ENCODE measurements at regions not wholly inside any gene's neighbourhood (a gene's known extent, or its start where the extent isn't known, plus 50 kb on each side); places are given as distances from the start of the nearest gene placed in this dataset.
"Not testable (repeated sequence)": the region's sequence is repeated elsewhere in the genome, so short reads cannot be mapped to it uniquely, and the experiment has no call there.

DNA sequence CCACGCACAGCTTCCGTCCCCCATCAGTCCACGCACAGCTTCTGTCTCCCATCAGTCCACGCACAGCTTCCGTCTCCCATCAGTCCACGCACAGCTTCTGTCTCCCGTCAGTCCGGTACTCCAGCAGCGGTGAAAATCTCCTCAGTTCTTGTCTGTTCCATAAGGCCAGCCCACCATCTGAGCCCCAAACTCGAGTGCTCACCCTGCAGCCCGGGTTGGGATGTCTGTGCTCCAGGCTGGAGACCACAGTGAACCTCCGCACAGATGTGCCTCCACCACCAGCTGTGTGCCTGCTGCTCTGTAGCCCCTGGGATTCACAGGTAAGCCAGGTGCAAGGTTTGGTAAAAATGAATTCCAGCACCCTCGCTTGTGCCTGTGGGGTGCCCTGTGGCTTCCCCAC is 258.6 kb downstream of the NPHP4 start:
- DNase-seq (ENCODE audit: low read depth) = no peak

DNA sequence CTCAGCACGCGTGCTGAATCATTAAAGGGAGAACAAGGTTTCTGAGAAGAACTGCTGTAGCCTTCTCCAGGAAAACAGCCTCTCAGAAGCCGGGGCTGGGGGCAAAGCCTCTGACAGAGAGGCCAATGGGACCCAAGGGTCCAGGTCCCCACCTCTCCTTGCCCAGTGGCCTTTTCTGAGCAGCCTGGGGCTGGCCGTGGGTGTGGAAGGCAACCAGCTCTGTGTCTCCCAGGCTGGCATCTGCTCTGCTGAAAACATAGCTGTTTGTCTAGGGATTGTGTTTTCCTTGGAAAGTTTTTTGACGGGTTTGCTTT is 261.2 kb downstream of the NPHP4 start:
- no peak for DNase-seq (ENCODE audit: low read depth)

DNA sequence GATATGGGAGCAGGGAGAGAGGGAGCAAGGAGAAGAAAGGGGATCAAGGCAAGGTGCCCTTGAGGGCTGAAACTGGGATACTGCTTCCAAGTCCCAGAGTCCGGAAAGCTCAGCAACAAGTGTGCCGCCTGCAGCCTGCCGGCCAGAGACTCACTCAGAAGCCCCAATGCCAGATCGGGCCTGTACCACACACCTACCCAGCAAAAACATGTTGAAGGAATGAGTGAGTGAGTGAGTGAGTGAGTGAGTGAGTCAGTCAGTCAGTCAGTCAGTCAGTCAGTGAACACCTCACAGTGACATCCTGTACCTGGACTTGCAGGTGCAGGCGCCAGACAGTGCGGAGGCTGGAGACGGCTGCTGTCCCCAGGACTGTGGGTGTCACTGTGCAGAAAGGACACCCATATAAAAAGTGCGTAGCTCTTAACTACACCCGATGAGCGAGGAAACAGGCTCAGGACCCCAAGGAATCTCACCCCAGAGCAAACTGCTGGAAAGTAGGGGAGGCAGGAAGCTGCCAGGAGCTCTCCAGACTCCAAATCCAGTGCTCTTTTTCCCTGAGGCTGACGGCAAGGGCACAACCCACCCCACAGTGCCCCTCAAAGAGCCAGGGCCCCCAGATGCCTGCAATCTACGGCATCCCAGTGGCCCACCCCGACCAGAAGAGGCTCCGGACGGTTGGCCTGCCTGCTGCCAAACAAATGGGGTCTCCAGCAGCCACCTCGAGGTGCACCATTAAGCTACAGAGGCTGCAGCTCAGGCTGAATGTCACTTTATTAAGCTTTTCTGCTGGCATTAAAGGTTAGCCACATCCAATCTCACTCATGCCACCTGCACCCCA is 261.7 kb downstream of the NPHP4 start:
- no peak for DNase-seq (ENCODE audit: low read depth)

DNA sequence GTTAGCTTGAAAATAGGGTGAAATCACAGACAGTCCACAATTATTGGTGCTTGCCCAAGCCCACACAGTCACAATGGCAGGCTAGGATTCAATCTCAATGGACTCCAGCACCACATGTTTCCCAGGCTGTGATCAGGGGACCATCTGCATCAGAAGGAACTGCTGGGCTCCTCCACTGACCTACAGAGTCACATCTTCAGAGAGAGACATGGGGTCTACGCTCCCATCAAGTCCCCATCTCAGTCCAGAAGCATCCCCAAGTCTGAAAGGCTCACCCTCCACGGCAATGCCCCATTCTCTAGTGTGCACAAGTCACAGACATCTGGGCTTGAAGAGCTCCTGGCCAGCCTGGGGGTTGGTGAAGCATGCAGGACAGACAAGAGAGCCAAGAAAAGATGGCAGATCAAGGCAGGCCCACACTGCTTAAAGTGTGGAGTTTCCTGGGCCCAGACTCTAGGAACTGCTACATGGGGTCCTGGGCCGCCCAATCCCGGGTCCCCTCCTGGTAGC is 262.5 kb downstream of the NPHP4 start:
- DNase-seq (ENCODE audit: low read depth) = no peak

DNA sequence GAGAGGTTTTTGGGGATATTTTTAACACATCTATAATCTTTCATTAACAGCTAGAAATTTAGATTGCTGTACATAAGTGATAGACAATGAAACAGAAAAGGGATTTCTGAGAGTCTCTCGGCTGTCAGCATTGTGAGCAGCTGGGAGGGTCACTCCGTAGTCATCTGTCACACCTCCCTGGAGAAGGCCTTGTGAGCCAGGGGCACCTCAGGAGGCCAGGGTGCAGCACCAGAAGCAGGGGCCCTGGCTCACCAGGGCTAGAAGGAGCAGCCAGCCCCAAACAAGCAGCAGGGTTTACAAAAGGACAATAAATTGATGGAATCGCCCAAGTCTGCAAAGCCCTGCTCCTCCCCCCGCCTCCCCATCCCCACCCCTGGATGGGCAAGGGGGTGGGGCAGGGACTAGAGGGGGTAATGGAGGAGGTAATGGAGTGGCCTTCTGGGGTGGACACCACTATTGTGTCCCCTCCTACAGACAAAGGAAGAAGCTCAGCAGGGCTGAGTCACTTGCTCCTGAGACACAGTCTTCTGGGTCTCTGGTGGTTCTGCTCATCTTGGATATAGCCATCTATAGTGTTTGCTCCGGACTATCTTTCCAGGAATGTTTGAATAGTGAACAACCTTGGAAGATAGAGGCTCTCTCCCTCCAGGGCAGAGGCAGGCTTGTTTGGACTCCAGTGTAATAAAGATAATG is 263.4 kb downstream of the NPHP4 start:
- no peak for DNase-seq (ENCODE audit: low read depth)

DNA sequence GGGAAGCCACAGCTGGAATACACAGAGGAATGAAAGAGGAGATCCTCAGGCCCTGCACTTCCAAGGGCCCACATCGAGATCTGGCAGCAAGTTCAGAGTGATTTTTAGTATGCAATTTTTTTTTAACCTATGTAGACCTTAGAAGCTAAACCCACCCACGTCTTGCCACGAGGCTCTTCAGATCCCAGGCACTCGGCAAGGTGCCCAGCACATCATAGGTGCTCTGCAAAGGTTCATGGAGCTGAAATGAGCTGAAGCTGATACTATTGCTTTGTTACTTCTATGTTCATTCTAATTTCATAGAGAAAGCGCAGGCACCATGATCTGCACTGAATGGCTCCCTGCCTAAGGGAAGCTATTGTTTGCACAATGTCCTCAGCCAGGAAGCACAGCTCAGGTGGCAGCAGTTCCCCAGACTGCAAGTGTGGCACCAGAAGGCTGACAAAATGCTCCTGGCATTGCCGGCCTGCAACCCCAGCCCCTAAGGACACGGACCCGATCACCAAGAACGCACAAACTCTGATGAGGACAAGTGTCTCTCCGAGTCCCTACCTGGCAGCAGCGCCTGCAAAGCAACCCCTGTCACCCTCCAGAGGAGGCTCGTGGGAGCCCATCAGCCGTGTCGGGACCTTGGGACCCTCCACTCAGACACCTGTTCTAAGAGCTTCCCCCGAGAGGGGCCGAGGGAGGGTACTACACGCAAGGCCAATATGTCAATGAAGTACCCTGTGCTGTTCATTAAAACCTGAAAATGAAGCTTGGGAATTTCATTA is 264.2 kb downstream of the NPHP4 start:
- no peak for DNase-seq (ENCODE audit: low read depth)

DNA sequence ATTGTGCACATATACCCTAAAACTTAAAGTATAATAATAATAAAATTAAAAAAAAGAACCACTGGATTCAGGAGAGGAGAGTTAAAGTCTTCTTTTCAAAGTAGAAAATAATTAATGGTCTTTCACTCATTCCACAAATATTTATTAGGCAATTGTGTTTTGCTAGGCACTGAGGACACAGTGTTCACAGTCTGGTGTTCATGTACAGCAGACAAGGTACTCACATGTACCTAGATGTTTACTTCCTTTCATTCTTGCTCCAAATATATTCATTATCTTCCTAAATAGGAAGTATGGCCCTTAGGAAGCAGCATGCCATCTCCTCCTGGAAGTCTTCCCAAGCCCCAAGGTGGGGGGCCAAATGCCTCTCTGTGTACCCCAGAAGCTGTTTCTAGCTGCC is 265.0 kb downstream of the NPHP4 start:
- DNase-seq (ENCODE audit: low read depth) = no peak

DNA sequence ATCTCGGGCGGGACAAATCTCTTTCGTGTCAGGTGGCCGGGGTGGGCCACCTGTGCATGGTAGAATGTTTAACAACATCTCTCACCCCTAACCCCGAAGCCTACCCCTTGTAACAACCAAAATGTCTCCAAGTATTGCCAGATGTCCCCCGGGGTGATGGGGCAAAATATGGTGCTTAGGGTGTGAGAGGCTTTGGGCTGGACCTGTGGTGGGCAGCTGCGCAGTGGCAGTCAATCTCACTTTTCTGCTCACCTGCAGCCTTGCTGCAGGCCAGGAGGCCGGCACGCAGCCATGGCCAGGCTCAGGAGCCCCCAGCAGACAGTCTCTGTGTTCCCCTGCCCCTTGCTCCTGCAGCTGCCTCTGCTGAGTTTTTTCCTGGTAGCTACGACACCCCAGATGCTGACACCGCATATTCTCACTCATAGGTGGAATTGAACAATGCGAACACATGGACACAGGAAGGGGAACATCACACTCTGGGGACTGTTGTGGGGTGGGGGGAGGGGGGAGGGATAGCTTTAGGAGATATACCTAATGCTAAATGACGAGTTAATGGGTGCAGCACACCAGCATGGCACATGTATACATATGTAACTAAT is 265.5 kb downstream of the NPHP4 start:
- DNase-seq (ENCODE audit: low read depth) = not testable (repeated sequence)

DNA sequence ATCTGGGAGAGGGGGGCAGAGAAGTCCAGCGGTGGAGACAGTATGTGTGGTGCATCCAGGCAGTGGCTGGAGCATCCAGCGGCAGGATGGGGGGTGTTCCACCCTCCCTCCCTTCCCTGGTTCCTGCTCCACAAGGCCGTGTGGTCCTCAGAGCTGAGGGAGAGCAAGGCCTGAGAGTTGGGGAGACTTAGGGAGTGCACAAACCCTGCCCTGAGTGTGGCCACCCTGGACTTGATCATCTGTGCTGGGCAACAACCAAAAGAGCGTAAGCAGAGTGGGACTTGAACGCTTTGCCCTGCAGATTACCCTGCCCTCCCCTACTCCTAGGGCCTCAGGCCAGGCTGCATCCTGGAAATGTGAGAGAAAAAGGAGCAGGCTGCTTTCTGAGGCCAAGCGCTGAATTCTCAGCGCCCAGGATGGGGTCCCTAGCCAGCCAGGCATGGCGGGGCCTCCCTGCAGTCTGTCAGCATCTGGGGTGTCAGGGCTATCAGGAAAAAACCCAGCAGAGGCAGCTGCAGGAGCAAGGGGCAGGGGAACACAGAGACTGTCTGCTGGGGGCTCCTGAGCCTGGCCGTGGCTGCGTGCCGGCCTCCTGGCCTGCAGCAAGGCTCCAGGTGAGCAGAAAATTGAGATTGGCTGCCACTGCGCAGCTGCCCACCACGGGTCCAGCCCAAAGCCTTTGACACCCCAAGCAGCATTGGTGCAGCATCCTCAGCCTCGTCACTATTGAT is 266.2 kb downstream of the NPHP4 start:
- no peak for DNase-seq (ENCODE audit: low read depth)

DNA sequence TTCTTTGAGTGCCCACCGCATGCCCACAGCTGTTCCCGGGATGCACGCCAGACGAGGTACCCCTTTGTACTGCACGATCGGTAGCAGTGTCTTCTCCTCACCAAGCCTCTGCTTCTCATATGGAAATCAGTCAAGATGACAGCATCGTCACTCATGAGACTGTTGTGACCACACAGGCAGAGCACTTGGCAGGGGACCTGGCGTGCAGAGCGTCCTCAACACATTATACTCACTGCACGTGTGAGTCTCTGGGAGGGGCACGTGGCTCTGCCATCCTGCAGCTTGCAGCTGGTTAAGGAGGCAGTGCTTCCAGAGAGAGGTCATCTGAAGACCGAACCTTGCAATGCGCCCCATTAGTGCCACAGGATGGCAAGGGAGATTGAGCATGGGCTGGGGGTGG is 266.8 kb downstream of the NPHP4 start:
- no peak for DNase-seq (ENCODE audit: low read depth)

DNA sequence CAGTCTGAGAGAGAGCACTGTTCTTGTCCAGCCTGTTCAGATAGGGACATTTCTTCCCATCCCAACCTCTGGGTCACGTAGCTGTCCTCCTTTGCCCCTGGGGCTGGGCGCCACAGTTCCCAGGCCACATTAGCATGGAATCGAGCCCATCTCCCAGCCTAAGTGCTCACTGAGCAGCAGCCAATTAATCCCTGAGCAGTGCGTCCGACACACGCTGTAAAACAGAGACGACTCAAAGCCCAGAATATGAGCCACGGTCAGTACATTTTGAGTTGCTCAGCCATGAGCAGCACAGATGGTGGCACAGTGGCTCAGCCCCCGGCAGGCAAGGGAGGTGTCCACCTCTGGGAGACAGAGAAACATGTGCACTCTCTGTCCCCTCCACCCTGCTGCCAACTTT is 267.4 kb downstream of the NPHP4 start:
- no peak for DNase-seq (ENCODE audit: low read depth)

DNA sequence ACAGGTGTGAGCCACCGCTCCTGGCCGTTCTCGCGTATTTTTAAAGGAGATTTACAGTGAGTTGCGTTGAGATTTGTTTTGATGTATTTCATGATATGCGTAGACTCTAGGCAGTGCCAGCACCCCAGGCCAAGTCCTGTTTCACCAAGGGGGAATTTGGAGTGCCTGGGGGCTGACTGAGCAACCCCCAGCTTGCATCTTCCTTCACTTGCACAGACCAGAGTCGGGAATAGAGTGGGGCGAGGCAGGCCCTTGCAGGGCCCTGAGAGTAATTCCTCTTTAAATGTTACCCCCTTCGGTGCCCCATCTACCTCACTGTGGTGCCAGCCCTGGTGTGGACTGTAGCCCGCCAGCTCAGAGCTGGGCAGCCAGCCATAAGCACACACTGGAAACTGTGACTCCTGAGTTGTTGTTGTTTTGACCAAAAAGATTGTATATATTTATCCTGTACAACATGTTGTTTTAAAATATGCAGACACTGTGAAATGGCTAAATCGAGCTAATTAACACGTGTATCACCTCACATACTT is 269.5 kb downstream of the NPHP4 start:
- DNase-seq (ENCODE audit: low read depth) = no peak

DNA sequence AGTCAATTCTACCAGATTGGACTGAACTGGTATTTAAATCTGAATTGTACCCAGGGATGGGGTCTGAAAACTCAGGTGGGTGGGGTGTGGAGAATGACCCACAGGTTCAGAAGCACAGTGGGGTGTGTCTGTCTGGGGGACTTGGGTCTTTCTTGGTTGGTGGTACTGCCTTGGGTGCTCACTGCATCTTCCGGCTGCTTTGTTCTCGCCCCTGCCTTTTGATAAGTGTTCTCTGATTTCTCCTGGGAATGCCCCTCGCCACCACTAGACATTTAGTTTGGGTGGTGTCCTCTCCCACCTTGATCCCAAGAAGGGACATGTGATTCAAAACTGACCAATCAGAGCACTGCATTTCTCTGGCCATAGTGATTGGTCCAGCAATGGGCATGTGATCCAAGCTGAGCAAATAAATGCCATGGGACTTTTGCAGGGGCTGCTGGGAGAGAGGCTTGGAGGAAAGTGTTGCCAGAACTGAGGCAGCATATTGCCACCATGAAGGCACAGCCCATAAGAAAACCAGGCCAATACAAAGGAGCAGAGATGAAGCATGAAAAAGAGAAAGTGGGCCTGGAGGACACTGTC is 270.5 kb downstream of the NPHP4 start:
- DNase-seq (ENCODE audit: low read depth) = no peak

DNA sequence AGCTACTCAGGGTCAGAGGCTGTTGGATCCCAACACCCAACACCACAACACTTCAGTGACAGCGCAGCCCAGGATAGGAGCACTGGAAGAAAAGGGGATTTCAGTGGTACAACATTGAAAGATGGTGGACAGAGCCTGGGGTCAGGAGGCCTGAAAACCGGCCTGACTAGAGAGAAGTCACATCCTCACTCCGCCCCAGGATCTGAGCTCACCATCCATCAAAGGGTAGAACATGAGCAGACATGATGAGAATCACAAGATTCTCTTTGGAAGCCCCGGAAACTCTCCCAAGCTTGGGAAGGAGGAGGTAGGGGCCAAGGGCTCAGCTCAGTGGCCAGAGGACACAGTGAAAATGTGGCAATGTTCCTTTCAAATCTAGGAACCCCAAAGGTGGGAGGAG is 271.3 kb downstream of the NPHP4 start:
- no peak for DNase-seq (ENCODE audit: low read depth)

DNA sequence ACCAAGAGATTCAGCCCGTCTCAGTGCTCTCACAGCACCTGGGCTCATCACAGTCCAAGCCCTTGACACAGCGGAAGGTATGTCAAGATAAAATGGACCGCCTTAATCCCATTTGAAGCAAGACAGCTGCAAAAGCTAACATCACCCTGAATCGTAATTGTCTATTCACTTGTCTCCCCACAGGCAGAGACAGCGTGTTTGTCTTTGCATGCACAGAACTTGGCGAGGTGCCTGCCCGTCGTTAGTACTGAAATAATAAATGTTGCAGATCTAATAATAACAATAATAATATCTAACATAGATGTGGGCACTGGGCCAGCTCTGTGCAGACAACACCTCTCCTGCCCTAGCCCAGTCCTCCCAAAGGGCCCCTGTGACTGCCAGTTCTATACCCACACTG is 271.7 kb downstream of the NPHP4 start:
- no peak for DNase-seq (ENCODE audit: low read depth)

DNA sequence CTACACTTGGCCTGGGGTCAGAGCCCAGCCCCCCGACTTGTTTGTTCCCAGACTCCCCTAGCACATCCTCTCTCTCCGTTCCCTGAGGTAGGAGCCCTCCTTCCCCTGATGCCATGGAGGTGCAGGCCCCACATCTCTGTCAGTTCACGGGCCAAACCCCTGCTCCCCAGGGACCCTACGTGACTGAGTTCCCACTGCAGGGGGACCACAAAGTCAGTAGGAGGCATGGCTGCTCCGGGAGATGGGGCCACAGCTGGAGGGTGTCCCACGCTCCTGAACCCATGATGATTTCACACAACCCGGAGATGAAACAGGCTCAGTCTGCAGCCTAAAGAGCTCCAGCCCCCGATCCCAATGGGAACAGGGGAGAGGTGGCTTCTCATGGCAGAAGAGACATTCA is 272.2 kb downstream of the NPHP4 start:
- no peak for DNase-seq (ENCODE audit: low read depth)

DNA sequence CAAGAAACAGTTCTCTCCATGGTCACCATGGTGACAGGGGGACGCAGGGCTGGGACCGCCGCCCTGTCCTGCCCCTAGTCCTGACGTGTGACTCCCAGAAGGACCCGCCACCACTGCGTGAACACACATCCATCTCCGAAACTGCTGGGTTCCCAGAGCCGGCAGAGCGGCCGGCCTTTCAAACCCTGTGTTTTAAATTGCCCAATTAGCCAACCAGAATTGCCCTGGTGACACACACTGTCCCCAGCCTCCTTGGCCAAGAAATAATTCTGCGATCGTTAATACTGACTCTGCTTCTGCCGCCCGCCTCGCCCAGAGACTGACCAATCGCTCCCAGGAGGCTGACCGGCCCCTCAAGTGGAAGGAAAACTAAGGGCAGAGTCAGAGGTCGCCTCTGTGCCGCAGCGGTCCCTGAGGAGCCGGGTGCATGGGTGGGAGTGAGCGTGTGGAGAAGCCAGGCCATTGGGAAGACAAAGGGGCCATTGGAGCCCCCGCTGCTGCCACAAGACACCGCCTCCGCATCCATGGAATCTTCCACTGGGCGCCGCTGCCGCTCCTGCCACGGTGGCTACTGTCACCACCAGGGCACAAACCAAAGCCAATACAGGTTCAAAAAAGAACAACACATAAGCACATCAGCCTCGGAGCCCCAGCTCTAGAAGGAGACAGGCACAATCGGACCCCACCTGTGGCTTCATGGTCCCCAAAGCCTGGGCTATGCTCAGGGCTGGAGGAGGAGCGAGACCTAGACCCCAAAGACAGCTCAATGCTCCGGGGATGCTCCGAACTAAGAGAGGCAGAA is 273.2 kb downstream of the NPHP4 start:
- no peak for DNase-seq (ENCODE audit: low read depth)

DNA sequence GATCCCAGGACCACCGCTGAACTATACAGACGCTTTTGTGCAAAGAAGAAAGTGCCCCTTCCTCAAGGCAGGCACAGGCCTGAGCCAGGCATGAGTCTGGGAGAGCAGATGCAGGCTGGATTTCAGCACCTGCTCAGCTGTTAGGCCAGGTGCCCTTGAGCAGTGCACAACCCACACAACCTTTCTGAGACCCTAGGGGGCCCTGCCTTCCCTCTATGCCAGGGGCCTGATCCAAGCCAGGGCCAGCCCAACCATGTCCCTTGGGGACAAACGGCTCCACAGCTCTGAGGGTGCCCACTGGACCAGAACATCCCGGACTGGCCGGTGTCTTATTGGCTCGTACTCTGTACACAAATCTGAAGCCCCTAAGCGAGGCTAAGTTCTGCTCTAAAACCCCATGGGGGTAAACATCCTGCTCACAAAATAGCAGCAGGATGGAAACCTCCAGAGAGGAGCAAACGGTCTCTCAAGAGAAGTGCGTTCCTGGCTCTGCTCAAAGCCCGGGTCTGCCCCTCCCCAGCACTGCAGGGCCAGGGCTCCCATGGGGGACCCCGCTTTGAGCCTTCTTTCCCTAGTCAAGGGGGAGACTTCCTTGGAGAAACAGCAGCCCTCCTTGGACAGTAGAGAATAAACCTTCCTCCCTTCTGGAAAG is 275.1 kb downstream of the NPHP4 start:
- DNase-seq (ENCODE audit: low read depth) = no peak

DNA sequence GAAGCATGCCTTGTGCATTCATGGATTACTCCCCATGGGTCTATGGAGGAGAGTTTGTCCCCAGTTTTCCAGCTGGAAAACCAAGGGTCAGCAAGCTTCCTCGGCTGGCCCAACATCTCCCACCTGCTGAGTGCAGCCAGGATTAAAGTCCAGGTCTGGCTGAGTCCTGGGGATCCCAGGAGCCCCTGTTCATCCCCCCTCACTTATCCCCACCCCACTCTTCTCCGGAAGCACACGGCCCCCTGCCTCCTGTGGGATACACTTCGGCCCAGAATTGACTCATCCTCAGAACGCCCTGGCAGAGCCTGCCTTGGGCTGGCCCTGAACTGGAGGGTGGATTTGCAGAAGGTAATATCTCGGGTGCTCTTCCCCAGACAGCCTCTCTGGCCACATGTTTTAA is 276.1 kb downstream of the NPHP4 start:
- no peak for DNase-seq (ENCODE audit: low read depth)

Data from activated T-cell treated with anti-CD3 and anti-CD28 coated beads for 1 hour (primary cell).